ENCODE measurements at regions not wholly inside any gene's neighbourhood (a gene's known extent, or its start where the extent isn't known, plus 50 kb on each side); places are given as distances from the start of the nearest gene placed in this dataset.
"Not testable (repeated sequence)": the region's sequence is repeated elsewhere in the genome, so short reads cannot be mapped to it uniquely, and the experiment has no call there.

GRCh38 chr14:105680736-105681098, 154.3 kb downstream of the TMEM121 start:
- DNase-seq, result not testable (repeated sequence)

GRCh38 chr14:105681606-105682185, 155.3 kb downstream of the TMEM121 start:
- not testable (repeated sequence) for DNase-seq

GRCh38 chr14:105682442-105682841, 156.1 kb downstream of the TMEM121 start:
- DNase-seq, result not testable (repeated sequence)

GRCh38 chr14:105682956-105683570, 156.7 kb downstream of the TMEM121 start:
- DNase-seq, result no peak

GRCh38 chr14:105684056-105684455, 157.7 kb downstream of the TMEM121 start:
- DNase-seq, result not testable (repeated sequence)

- DNase-seq, result not testable (repeated sequence)
Measured at GRCh38 chr14:105684597-105684996, 158.2 kb downstream of the TMEM121 start.

- no peak for DNase-seq
Measured at GRCh38 chr14:105685003-105685402, 158.6 kb downstream of the TMEM121 start.

GRCh38 chr14:105685605-105686004, 159.2 kb downstream of the TMEM121 start:
- DNase-seq, result not testable (repeated sequence)

- not testable (repeated sequence) for DNase-seq
Measured at GRCh38 chr14:105686050-105686449, 159.7 kb downstream of the TMEM121 start.

GRCh38 chr14:105686462-105687170, 160.2 kb downstream of the TMEM121 start:
- not testable (repeated sequence) for DNase-seq

GRCh38 chr14:105687171-105688022, 161.0 kb downstream of the TMEM121 start:
- not testable (repeated sequence) for DNase-seq

- not testable (repeated sequence) for DNase-seq
Measured at GRCh38 chr14:105688023-105688351, 161.6 kb downstream of the TMEM121 start.

GRCh38 chr14:105688664-105689221, 162.4 kb downstream of the TMEM121 start:
- not testable (repeated sequence) for DNase-seq

GRCh38 chr14:105689722-105690121, 163.3 kb downstream of the TMEM121 start:
- no peak for DNase-seq

- no peak for DNase-seq
Measured at GRCh38 chr14:105690671-105691070, 164.3 kb downstream of the TMEM121 start.

GRCh38 chr14:105691321-105692109, 165.1 kb downstream of the TMEM121 start:
- not testable (repeated sequence) for DNase-seq

- not testable (repeated sequence) for DNase-seq
Measured at GRCh38 chr14:105692110-105692685, 165.8 kb downstream of the TMEM121 start.

GRCh38 chr14:105694961-105695360, 168.6 kb downstream of the TMEM121 start:
- DNase-seq, result no peak

- DNase-seq, result not testable (repeated sequence)
Measured at GRCh38 chr14:105696388-105696787, 170.0 kb downstream of the TMEM121 start.

GRCh38 chr14:105697414-105697813, 171.0 kb downstream of the TMEM121 start:
- DNase-seq, result not testable (repeated sequence)

GRCh38 chr14:105697955-105698354, 171.6 kb downstream of the TMEM121 start:
- not testable (repeated sequence) for DNase-seq
